Mucosa of rectum (tissue), 2 donors: ENCODE measurements at regions not wholly inside any gene's neighbourhood (a gene's known extent, or its start where the extent isn't known, plus 50 kb on each side); places are given as distances from the start of the nearest gene placed in this dataset.

Experiments used
- H3K27ac ChIP-seq, 2 donors: one replicate each; pipeline ENCODE4 v1.7.0; 2013; ENCODE audit warnings: inconsistent platforms in 2 of 2, low read depth in 2 of 2, low read length in 2 of 2
- H3K27me3 ChIP-seq, 2 donors: one replicate each; pipeline ENCODE4 v1.7.0; 2013; ENCODE audit warnings: low read length in 2 of 2; ENCODE audit not compliant: control insufficient read depth in 2 of 2, insufficient read depth in 2 of 2
- H3K36me3 ChIP-seq, 2 donors: one replicate each; pipeline ENCODE4 v1.7.0; 2013; ENCODE audit warnings: low read length in 2 of 2; ENCODE audit not compliant: control insufficient read depth in 2 of 2, insufficient read depth in 2 of 2
- H3K4me1 ChIP-seq, 2 donors: one replicate each; pipeline ENCODE4 v1.7.0; 2013; ENCODE audit warnings: low read length in 2 of 2, mild to moderate bottlenecking in 1 of 2; ENCODE audit not compliant: control insufficient read depth in 2 of 2, insufficient read depth in 2 of 2
- H3K4me3 ChIP-seq, 2 donors: one replicate each; pipeline ENCODE4 v1.7.0; 2013; ENCODE audit warnings: low read length in 2 of 2
- H3K9ac ChIP-seq, 2 donors: one replicate each; pipeline ENCODE4 v1.7.0; 2013; ENCODE audit warnings: low read length in 2 of 2, low read depth in 1 of 2, mild to moderate bottlenecking in 1 of 2
- H3K9me3 ChIP-seq, 2 donors: one replicate each; pipeline ENCODE4 v1.7.0; 2013; ENCODE audit warnings: low read length in 2 of 2; ENCODE audit not compliant: control insufficient read depth in 2 of 2
- donor health status: healthy.
- donor health status: Normal muscosa, but diverticular disease.

- Histone ChIP-seq H3K9me3 (no peaks in the 10 kb centered on the region), H3K4me1 (no peaks in the 10 kb centered on the region), H3K27me3 (no peaks in the 10 kb centered on the region), H3K4me3 (no peak overlapping the region), H3K36me3 (no peaks in the 10 kb centered on the region), H3K9ac (no peak overlapping the region), H3K27ac (no peak overlapping the region)
These were observed 83.3 kb upstream of the ID4 start for GRCh38 chr6:19753826-19754225.

DNA sequence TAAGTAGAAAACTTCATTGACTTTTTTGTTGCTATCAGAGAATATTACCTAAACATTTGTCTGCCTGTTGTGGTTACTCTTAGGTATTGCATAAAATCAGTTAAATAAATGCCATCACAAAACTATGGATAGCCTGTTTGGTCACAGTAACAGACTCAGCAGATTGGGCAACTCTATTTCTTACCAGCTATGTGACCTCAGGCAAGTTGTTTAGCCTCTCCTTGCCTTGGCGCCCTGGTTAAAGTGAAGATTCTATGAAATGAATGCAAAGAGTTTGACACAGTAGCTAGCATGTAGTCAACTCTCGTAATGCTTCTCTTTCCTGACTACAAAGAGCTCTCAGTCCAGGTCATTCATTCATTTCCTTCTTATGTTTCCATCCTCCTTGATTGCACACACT is 82.5 kb upstream of the ID4 start:
- H3K4me1 ChIP-seq: no peaks in the 10 kb centered on the region
- H3K27ac ChIP-seq: no peak overlapping the region
- H3K9me3 ChIP-seq: no peaks in the 10 kb centered on the region
- no peak overlapping the region for H3K4me3 ChIP-seq
- H3K27me3 ChIP-seq: no peaks in the 10 kb centered on the region
- no peaks in the 10 kb centered on the region for H3K36me3 ChIP-seq
- H3K9ac ChIP-seq: no peak overlapping the region

- Histone ChIP-seq H3K4me3 (no peak overlapping the region), H3K36me3 (no peaks in the 10 kb centered on the region), H3K9me3 (no peaks in the 10 kb centered on the region), H3K9ac (no peak overlapping the region), H3K4me1 (no peaks in the 10 kb centered on the region), H3K27me3 (no peaks in the 10 kb centered on the region), H3K27ac (no peak overlapping the region)
These were observed 82.0 kb upstream of the ID4 start for GRCh38 chr6:19755181-19755580.

GRCh38 chr6:19757036-19757435 is 80.1 kb upstream of the ID4 start:
- Histone ChIP-seq H3K27ac (no peak overlapping the region), H3K36me3 (no peaks in the 10 kb centered on the region), H3K4me1 (no peaks in the 10 kb centered on the region), H3K9ac (no peak overlapping the region), H3K9me3 (no peaks in the 10 kb centered on the region), H3K4me3 (no peak overlapping the region), H3K27me3 (no peaks in the 10 kb centered on the region)

DNA sequence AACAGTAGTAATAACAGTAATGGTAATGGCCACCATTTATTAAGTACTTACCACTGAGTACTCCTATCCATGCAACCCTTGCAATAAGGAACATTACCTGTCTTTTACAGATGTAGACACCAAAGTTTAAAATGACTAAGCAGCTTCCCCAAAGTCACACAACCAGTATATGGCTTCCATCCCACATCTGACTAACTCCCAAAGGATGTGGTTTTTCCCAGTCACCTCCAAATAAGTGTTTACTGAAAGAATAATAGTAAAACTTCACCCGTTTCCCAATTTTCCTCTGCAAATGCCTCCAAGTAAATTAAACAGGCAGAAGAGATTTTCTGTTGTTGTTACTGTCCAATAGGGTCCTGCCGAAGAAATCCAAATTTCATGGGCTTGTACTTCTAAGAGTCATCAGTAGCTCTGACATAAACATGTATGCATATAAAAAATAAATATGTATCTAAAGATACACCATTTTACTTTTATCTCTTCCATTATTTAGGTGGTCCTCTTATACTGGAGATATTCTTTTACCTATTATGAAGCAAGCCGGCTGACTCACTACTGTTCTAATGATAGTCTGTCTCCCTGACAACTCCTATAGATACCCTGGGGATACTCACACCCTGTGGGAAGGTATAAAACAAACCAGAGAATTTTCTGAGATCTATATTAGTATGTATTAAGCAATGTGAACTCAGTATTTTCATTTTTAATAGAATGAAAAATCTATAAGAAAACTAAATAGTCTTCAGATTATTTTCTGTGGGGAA is 77.9 kb upstream of the ID4 start:
- Histone ChIP-seq H3K36me3 (no peaks in the 10 kb centered on the region), H3K27me3 (no peaks in the 10 kb centered on the region), H3K27ac (no peak overlapping the region)

GRCh38 chr6:19761121-19761520 is 76.0 kb upstream of the ID4 start:
- no peak overlapping the region for H3K9ac ChIP-seq
- H3K27ac ChIP-seq: no peak overlapping the region
- H3K27me3 ChIP-seq: no peaks in the 10 kb centered on the region
- H3K4me1 ChIP-seq: no peaks in the 10 kb centered on the region
- no peaks in the 10 kb centered on the region for H3K36me3 ChIP-seq
- no peaks in the 10 kb centered on the region for H3K9me3 ChIP-seq
- H3K4me3 ChIP-seq: no peak overlapping the region

More for the DNA sequence above, 77.9 kb upstream of the ID4 start:
- no peaks in the 10 kb centered on the region for H3K4me1 ChIP-seq
- no peaks in the 10 kb centered on the region for H3K9me3 ChIP-seq
- no peak overlapping the region for H3K9ac ChIP-seq
- no peak overlapping the region for H3K4me3 ChIP-seq

- no peaks in the 10 kb centered on the region for H3K4me1 ChIP-seq
- no peak overlapping the region for H3K9ac ChIP-seq
- no peaks in the 10 kb centered on the region for H3K9me3 ChIP-seq
These were observed 65.3 kb upstream of the ID4 start for GRCh38 chr6:19771753-19772336.

DNA sequence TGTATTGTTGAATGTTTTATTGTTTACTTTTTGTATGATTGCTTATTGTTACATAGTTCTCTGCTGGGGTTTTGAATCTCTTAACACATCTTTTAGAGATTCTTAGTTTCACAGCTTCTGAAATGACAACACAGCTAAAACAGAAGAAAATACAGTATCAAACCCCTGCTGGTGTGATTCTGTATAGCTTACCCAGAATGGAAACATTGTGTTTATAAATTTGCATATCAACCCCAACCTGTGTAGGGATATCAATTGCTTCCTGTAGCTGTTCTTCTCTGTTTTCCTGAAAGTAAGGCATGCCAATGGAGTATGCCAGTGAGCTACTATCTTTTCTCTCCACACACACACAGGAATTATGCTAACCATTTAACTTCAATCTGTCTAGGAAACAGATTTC is 64.3 kb upstream of the ID4 start:
- no peaks in the 10 kb centered on the region for H3K4me1 ChIP-seq
- no peaks in the 10 kb centered on the region for H3K9me3 ChIP-seq
- no peak overlapping the region for H3K27ac ChIP-seq
- H3K4me3 ChIP-seq: no peak overlapping the region
- no peaks in the 10 kb centered on the region for H3K27me3 ChIP-seq
- no peaks in the 10 kb centered on the region for H3K36me3 ChIP-seq
- no peak overlapping the region for H3K9ac ChIP-seq

More at GRCh38 chr6:19771753-19772336, 65.3 kb upstream of the ID4 start:
- no peak overlapping the region for H3K4me3 ChIP-seq
- no peaks in the 10 kb centered on the region for H3K36me3 ChIP-seq
- no peaks in the 10 kb centered on the region for H3K27me3 ChIP-seq
- no peak overlapping the region for H3K27ac ChIP-seq

GRCh38 chr6:19781269-19781668 is 55.9 kb upstream of the ID4 start:
- Histone ChIP-seq H3K4me3 (no peak overlapping the region), H3K4me1 (no peaks in the 10 kb centered on the region), H3K27me3 (no peaks in the 10 kb centered on the region), H3K9ac (no peak overlapping the region), H3K9me3 (no peaks in the 10 kb centered on the region), H3K27ac (no peak overlapping the region), H3K36me3 (no peaks in the 10 kb centered on the region)

GRCh38 chr6:19782588-19782987 is 54.6 kb upstream of the ID4 start:
- Histone ChIP-seq H3K36me3 (no peaks in the 10 kb centered on the region), H3K4me1 (no peaks in the 10 kb centered on the region), H3K9ac (no peak overlapping the region), H3K27me3 (no peaks in the 10 kb centered on the region), H3K27ac (no peak overlapping the region), H3K9me3 (no peaks in the 10 kb centered on the region), H3K4me3 (no peak overlapping the region)
